Frontal cortex (tissue), 3 donors: ENCODE measurements at regions not wholly inside any gene's neighbourhood (a gene's known extent, or its start where the extent isn't known, plus 50 kb on each side); places are given as distances from the start of the nearest gene placed in this dataset.

ENCODE experiments used
- DNase-seq, 2 donors: peaks; one replicate each; pipeline ENCODE4 v3.0.0; 2012; ENCODE audit warnings: low spot score in 2 of 2
- FAIRE-seq: peaks from 2 replicates; lab custom pipeline; 2012; peaks lifted over from hg19 to GRCh38; lab: Jason Lieb, UNC
- donor health status: control.
- donor health status: control.
- donor health status: control.

GRCh38 chr10:8224591-8224990 lies 170.1 kb downstream of the GATA3 start:
- no peak for DNase-seq
- FAIRE-seq, result no peak

GRCh38 chr10:8225187-8225586 lies 170.7 kb downstream of the GATA3 start:
- no peak for DNase-seq
- no peak for FAIRE-seq

GRCh38 chr10:8227246-8227645 lies 172.8 kb downstream of the GATA3 start:
- DNase-seq, result no peak
- FAIRE-seq, result no peak

GRCh38 chr10:8229153-8229552 lies 174.7 kb downstream of the GATA3 start:
- FAIRE-seq (no peak), DNase-seq (no peak)

- no peak for FAIRE-seq
- no peak for DNase-seq
Measured at GRCh38 chr10:8230902-8231301, 176.4 kb downstream of the GATA3 start.

GRCh38 chr10:8233049-8233448 lies 178.6 kb downstream of the GATA3 start:
- DNase-seq, result no peak
- no peak for FAIRE-seq

- FAIRE-seq, result no peak
- DNase-seq, result no peak
Measured at GRCh38 chr10:8233832-8234259, 179.4 kb downstream of the GATA3 start.

GRCh38 chr10:8235253-8236027 lies 181.0 kb downstream of the GATA3 start:
- DNase-seq (no peak), FAIRE-seq (no peak)

GRCh38 chr10:8238986-8239385 lies 184.5 kb downstream of the GATA3 start:
- FAIRE-seq, result no peak
- no peak for DNase-seq

GRCh38 chr10:8240861-8241260 lies 186.4 kb downstream of the GATA3 start:
- FAIRE-seq, result no peak
- no peak for DNase-seq

- FAIRE-seq (no peak), DNase-seq (no peak)
Measured at GRCh38 chr10:8242295-8242872, 187.9 kb downstream of the GATA3 start.

GRCh38 chr10:8245131-8245813 lies 190.8 kb downstream of the GATA3 start:
- FAIRE-seq, result no peak

GRCh38 chr10:8245814-8246142 lies 191.3 kb downstream of the GATA3 start:
- no peak for DNase-seq
- FAIRE-seq, result no peak

More at GRCh38 chr10:8245131-8245813, 190.8 kb downstream of the GATA3 start:
- no peak for DNase-seq

GRCh38 chr10:8246548-8246947 lies 192.1 kb downstream of the GATA3 start:
- FAIRE-seq (no peak), DNase-seq (no peak)

- DNase-seq (no peak), FAIRE-seq (no peak)
Measured at GRCh38 chr10:8247191-8247590, 192.7 kb downstream of the GATA3 start.

GRCh38 chr10:8248868-8249267 lies 194.4 kb downstream of the GATA3 start:
- FAIRE-seq (no peak), DNase-seq (no peak)

GRCh38 chr10:8254350-8254749 lies 199.9 kb downstream of the GATA3 start:
- DNase-seq (no peak), FAIRE-seq (no peak)

GRCh38 chr10:8255301-8255700 lies 200.8 kb downstream of the GATA3 start:
- DNase-seq (no peak), FAIRE-seq (no peak)

- FAIRE-seq (no peak), DNase-seq (no peak)
Measured at GRCh38 chr10:8260645-8261044, 206.2 kb downstream of the GATA3 start.

GRCh38 chr10:8262317-8262716 lies 207.8 kb downstream of the GATA3 start:
- no peak for FAIRE-seq
- no peak for DNase-seq

GRCh38 chr10:8269976-8270375 lies 215.5 kb downstream of the GATA3 start:
- FAIRE-seq (no peak), DNase-seq (no peak)
